Keratinocyte (primary cell): ENCODE measurements at regions not wholly inside any gene's neighbourhood (a gene's known extent, or its start where the extent isn't known, plus 50 kb on each side); places are given as distances from the start of the nearest gene placed in this dataset.

Experiments
- CTCF ChIP-seq, 3 experiments: IDR thresholded peaks in 1 of 3; conservative IDR thresholded peaks in 1 of 3; optimal IDR thresholded peaks in 1 of 3; 2 replicates in 2 of 3; 3 replicates in 1 of 3; pipeline versions ENCODE3 to v1.5.1; 2011; ENCODE audit warnings: low read length in 3 of 3, mild to moderate bottlenecking in 3 of 3, moderate library complexity in 2 of 3, control low read depth in 1 of 3, inconsistent platforms in 1 of 3; ENCODE audit not compliant: insufficient read depth in 2 of 3; ENCODE audit errors: extremely low read depth in 1 of 3
- EZH2 ChIP-seq: IDR thresholded peaks from one replicate; pipeline ENCODE4 v1.6.1; 2012; ENCODE audit warnings: inconsistent platforms, mild to moderate bottlenecking, low read length, moderate library complexity

GRCh38 chr6:15722731-15723130 lies 59.9 kb upstream of the DTNBP1 start:
- TF ChIP-seq CTCF (optimal IDR thresholded peaks at IDR 0.05 in 1 of 3, IDR thresholded peaks at IDR 0.05 in 1 of 3, conservative IDR thresholded peaks at IDR 0.05 in 1 of 3; ENCODE audit: extremely low read depth in 1 of 3, insufficient read depth in 2 of 3, low read length in 3 of 3) (no peak), EZH2 (no peak)
